Parathyroid adenoma (tissue), 2 donors: ENCODE measurements at regions not wholly inside any gene's neighbourhood (a gene's known extent, or its start where the extent isn't known, plus 50 kb on each side); places are given as distances from the start of the nearest gene placed in this dataset.

Experiments used
- H2AFZ ChIP-seq: fragments of 300-600 bp; sonication (generic); one replicate; pipeline ENCODE4 v1.7.0; 2017; ENCODE audit warnings: antibody characterized with exemption, mild to moderate bottlenecking
- H3K27ac ChIP-seq: fragments of 300-600 bp; sonication (generic); one replicate; pipeline ENCODE4 v1.7.0; 2017
- H3K27me3 ChIP-seq: fragments of 300-600 bp; sonication (generic); one replicate; pipeline ENCODE4 v1.7.0; 2017; ENCODE audit warnings: low read length; ENCODE audit not compliant: control insufficient read depth, insufficient read depth
- H3K36me3 ChIP-seq: fragments of 300-600 bp; sonication (generic); one replicate; pipeline ENCODE4 v1.7.0; 2017; ENCODE audit warnings: low read length; ENCODE audit not compliant: control insufficient read depth, insufficient read depth
- H3K4me1 ChIP-seq: fragments of 300-600 bp; sonication (generic); one replicate; pipeline ENCODE4 v1.7.0; 2017; ENCODE audit warnings: control low read depth
- H3K4me2 ChIP-seq: fragments of 300-600 bp; sonication (generic); one replicate; pipeline ENCODE4 v1.7.0; 2017; ENCODE audit warnings: low read length
- H3K4me3 ChIP-seq: fragments of 300-600 bp; sonication (generic); one replicate; pipeline ENCODE4 v1.7.0; 2017; ENCODE audit warnings: low read depth, low read length
- H3K79me2 ChIP-seq: fragments of 300-600 bp; sonication (generic); one replicate; pipeline ENCODE4 v1.7.0; 2017; ENCODE audit warnings: control low read depth
- H3K9ac ChIP-seq: fragments of 300-600 bp; sonication (generic); one replicate; pipeline ENCODE4 v1.7.0; 2017; ENCODE audit warnings: mild to moderate bottlenecking
- H3K9me3 ChIP-seq: fragments of 300-600 bp; sonication (generic); one replicate; pipeline ENCODE4 v1.7.0; 2017; ENCODE audit warnings: low read length; ENCODE audit not compliant: control insufficient read depth
- TF ChIP-seq, protein P1 (sequence below): fragments of 300-600 bp; sonication (generic); IDR thresholded peaks from one replicate; pipeline ENCODE4 v1.7.0; 2017; ENCODE audit warnings: antibody characterized with exemption, mild to moderate bottlenecking
- donor health status: primary hyperparathyroidism.

DNA sequence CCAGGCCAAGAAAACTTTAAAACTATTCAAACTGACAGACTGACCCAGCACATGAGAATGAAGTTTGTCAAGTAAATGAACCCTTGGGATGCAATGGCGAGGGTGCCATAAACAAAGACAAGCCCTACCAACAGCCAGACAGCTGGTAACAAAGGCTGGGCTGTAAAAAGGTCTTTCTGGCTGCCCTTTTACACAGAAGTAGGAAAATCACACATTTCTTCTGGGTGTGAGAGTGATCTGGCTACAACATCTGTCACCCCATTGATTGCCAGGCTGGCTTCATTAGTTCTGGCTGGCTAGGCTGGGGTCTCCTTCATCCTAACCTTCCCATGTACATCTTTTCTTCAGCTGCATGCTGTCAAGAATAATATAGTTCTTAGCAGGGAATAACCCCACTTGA is 83.6 kb upstream of the FOXD3 start:
- Histone ChIP-seq H3K27ac (no peak overlapping the region), H3K9ac (no peak overlapping the region), H3K79me2 (no peaks in the 10 kb centered on the region), H3K4me2 (no peak overlapping the region), H3K9me3 (no peaks in the 10 kb centered on the region), H2AFZ (no peak overlapping the region), H3K36me3 (no peaks in the 10 kb centered on the region), H3K4me3 (no peak overlapping the region), H3K4me1 (no peaks in the 10 kb centered on the region), H3K27me3 (no peaks in the 10 kb centered on the region)
- TF ChIP-seq, protein P1, sequence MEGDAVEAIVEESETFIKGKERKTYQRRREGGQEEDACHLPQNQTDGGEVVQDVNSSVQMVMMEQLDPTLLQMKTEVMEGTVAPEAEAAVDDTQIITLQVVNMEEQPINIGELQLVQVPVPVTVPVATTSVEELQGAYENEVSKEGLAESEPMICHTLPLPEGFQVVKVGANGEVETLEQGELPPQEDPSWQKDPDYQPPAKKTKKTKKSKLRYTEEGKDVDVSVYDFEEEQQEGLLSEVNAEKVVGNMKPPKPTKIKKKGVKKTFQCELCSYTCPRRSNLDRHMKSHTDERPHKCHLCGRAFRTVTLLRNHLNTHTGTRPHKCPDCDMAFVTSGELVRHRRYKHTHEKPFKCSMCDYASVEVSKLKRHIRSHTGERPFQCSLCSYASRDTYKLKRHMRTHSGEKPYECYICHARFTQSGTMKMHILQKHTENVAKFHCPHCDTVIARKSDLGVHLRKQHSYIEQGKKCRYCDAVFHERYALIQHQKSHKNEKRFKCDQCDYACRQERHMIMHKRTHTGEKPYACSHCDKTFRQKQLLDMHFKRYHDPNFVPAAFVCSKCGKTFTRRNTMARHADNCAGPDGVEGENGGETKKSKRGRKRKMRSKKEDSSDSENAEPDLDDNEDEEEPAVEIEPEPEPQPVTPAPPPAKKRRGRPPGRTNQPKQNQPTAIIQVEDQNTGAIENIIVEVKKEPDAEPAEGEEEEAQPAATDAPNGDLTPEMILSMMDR = no peak

DNA sequence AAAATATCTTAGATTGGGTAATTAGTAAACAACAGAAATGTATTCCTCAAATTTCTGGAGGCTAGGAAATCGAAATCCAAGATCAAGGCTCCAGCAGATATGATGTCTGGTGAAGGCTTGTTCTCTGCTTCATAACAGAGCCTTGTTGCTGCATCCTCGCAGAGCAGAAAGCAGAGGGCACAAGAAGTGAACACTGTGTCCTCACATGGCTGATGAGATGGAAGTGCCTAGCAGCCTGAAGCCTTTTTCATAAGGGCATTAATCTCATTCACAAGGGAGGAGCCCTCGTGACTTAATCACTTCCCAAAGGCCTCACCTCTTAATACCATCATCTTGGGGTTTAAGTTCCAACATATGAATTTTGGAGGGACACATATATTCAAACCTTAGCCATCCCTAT is 77.2 kb upstream of the FOXD3 start:
- Histone ChIP-seq H2AFZ (no peak overlapping the region), H3K4me3 (no peak overlapping the region)

DNA sequence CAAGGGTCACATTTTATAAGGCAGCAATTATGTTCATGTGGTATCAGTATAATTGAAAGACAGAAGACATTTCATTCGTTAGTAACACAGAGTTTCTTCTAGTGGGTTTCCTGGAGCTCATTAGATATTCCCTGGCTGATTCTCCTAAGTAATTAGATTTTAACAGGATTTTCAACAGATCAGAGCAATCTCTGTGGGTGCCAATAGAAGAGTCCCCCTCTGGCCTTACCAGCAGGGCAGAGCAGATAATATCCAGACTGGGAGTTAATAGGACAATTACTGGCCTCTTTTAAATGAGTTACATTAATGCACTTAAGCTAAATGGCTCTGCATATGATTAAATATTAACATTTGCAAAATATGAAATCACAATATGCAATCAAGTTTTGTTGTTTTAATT is 74.2 kb upstream of the FOXD3 start:
- Histone ChIP-seq H3K36me3 (no peaks in the 10 kb centered on the region), H3K27me3 (no peaks in the 10 kb centered on the region), H3K4me1 (no peaks in the 10 kb centered on the region), H3K27ac (no peak overlapping the region), H2AFZ (no peak overlapping the region), H3K9ac (no peak overlapping the region), H3K4me3 (no peak overlapping the region), H3K79me2 (no peaks in the 10 kb centered on the region), H3K9me3 (no peaks in the 10 kb centered on the region), H3K4me2 (no peak overlapping the region)
- TF ChIP-seq, protein P1 = no peak

More for the DNA sequence above, 77.2 kb upstream of the FOXD3 start:
- Histone ChIP-seq H3K9me3 (no peaks in the 10 kb centered on the region), H3K27me3 (no peaks in the 10 kb centered on the region), H3K4me1 (no peaks in the 10 kb centered on the region), H3K27ac (no peak overlapping the region), H3K79me2 (no peaks in the 10 kb centered on the region), H3K36me3 (no peaks in the 10 kb centered on the region), H3K4me2 (no peak overlapping the region), H3K9ac (no peak overlapping the region)
- TF ChIP-seq, protein P1 = no peak

DNA sequence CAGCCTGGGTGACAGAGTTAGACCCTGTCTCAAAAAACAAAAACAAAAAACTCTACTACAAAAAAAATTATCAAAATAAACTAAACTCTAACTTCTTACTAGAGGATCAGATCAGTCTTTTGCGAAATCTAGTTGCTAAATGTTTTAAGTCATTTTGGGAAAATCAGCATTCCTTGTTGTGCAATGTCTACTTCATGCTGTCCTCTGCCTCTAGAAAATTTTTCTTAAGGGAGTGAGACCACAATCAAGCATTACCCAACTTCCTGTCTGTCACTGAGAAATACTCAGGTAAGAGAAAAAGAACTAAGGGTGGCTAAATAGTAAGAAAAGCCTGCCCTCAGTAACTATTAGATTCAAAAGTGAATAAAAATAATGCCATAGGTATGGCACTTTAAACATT is 67.2 kb upstream of the FOXD3 start:
- H2AFZ ChIP-seq = no peak overlapping the region
- TF ChIP-seq, protein P1 = no peak
- no peak overlapping the region for H3K4me3 ChIP-seq
- no peaks in the 10 kb centered on the region for H3K9me3 ChIP-seq
- H3K27me3 ChIP-seq = no peaks in the 10 kb centered on the region
- no peaks in the 10 kb centered on the region for H3K36me3 ChIP-seq
- H3K9ac ChIP-seq = no peak overlapping the region
- H3K79me2 ChIP-seq = no peaks in the 10 kb centered on the region
- no peak overlapping the region for H3K27ac ChIP-seq
- no peak overlapping the region for H3K4me2 ChIP-seq
- H3K4me1 ChIP-seq = no peaks in the 10 kb centered on the region

DNA sequence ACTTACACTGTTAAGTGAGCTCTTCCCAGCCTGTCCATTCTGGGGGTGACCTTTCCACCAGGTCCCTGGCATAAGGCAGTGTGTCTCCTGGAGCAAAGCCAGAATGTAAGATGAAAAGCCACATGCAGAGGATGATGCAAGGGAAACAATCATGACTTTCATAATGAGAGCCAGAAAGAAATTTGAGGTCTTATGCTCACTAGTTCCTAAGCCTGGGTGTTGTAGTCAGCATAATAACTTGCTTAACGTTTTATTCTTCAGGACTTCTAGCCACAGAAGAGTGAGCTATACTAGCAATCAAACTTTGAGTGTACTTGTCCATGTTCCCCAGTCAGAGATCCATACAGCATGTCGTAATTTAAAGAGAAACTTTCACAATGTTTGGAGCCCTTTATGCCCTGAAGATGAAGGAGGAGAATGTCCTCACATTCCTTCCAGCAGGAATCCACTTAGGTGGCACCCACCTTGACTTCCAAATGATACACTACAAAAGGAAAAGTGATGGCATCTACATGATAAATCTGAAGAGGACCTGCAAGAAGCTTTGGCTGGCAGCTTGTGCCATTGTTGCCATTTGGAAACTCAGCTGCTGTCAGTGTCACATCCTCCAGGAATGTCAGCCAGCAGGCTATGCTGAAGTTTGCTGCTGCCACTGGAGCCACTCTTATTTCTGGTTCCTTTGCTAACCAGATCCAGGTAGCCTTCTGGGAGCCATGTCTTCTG is 60.5 kb upstream of the FOXD3 start:
- H3K27ac ChIP-seq = no peak overlapping the region
- no peaks in the 10 kb centered on the region for H3K27me3 ChIP-seq
- H3K4me1 ChIP-seq = no peaks in the 10 kb centered on the region
- H3K9me3 ChIP-seq = no peaks in the 10 kb centered on the region
- no peak overlapping the region for H3K4me2 ChIP-seq
- H3K9ac ChIP-seq = no peak overlapping the region
- TF ChIP-seq, protein P1 = no peak
- H3K4me3 ChIP-seq = no peak overlapping the region
- H2AFZ ChIP-seq = no peak overlapping the region
- no peaks in the 10 kb centered on the region for H3K79me2 ChIP-seq
- no peaks in the 10 kb centered on the region for H3K36me3 ChIP-seq
